Transverse colon (tissue), 4 donors: ENCODE measurements at regions not wholly inside any gene's neighbourhood (a gene's known extent, or its start where the extent isn't known, plus 50 kb on each side); places are given as distances from the start of the nearest gene placed in this dataset.

ENCODE experiments used
- DNase-seq: peaks from one replicate; pipeline ENCODE4 v3.0.0-alpha.2; 2019
- H3K27ac ChIP-seq, 4 donors: fragments of 200-600 bp; sonication (generic); 2 replicates each; pipeline ENCODE4 v1.5.1; 2016 to 2018; ENCODE audit warnings: inconsistent platforms in 4 of 4
- H3K27me3 ChIP-seq: fragments of 200-600 bp; sonication (generic); 2 replicates; pipeline ENCODE4 v1.5.1; 2017; ENCODE audit warnings: inconsistent platforms
- H3K36me3 ChIP-seq, 4 donors: fragments of 200-600 bp; sonication (generic); 2 replicates each; pipeline ENCODE4 v1.5.1; 2017 to 2019; ENCODE audit warnings: inconsistent platforms in 4 of 4
- H3K4me1 ChIP-seq, 4 donors: fragments of 200-600 bp; sonication (generic); 2 replicates each; pipeline ENCODE4 v1.5.1; 2017 to 2020; ENCODE audit warnings: inconsistent platforms in 4 of 4
- H3K4me3 ChIP-seq, 4 donors: fragments of 200-600 bp; sonication (generic); 1 replicate in 1 of 4; 2 replicates in 3 of 4; pipeline versions ENCODE4 v1.5.1 to v1.6.1; 2017 to 2019; ENCODE audit warnings: inconsistent platforms in 4 of 4
- H3K9me3 ChIP-seq, 2 donors: fragments of 200-600 bp; sonication (generic); 2 replicates each; pipeline ENCODE4 v1.5.1; 2017 to 2019; ENCODE audit warnings: inconsistent platforms in 2 of 2
- EP300 ChIP-seq: sonication (generic); formaldehyde crosslinking; IDR thresholded peaks from one replicate; pipeline ENCODE4 v1.6.1; 2017; ENCODE audit warnings: antibody characterized with exemption, low read depth
- POLR2A ChIP-seq: fragments of 450-650 bp; IDR thresholded peaks from one replicate; pipeline ENCODE4 v1.6.1; 2016; ENCODE audit warnings: antibody characterized with exemption, mild to moderate bottlenecking, moderate library complexity
- POLR2AphosphoS5 ChIP-seq, 3 donors: sonication (generic); formaldehyde crosslinking; IDR thresholded peaks; one replicate each; pipeline ENCODE4 v1.6.1; 2016; ENCODE audit warnings: antibody characterized with exemption in 3 of 3
- WGBS, 2 donors: methylation state at CpG; one replicate each; pipeline ENCODE4 v1.1.5; 2018; ENCODE audit warnings: low coverage in 1 of 2; 5-methylcytosine and 5-hydroxymethylcytosine counted together
- in situ Hi-C, 4 donors: fragments of 200-750 bp; cut with MboI; loops; one replicate each; pipeline versions ENCODE4 v1.15.0 to v1.15.1; 2017; ENCODE audit warnings: low sequenced_read_pairs in 3 of 4, low pct_ligation_motif_present in 1 of 4, low pct_unique_long_range_greater_than_20kb in 1 of 4
- intact Hi-C: fragments of 100-400 bp; cut with DNase I; formaldehyde crosslinking; loops from one replicate; pipeline ENCODE4 v1.15.1; 2023; ENCODE audit warnings: low total_unique reads
- TF ChIP-seq, protein P1 (sequence below), 5 experiments: fragments of 200-600 bp in 3 of 5; fragments of 450-650 bp in 2 of 5; sonication (generic) in 3 of 5; IDR thresholded peaks; 1 replicate in 2 of 5; 2 replicates in 3 of 5; pipeline ENCODE4 v1.5.1; 2016 to 2017; ENCODE audit warnings: antibody characterized with exemption in 5 of 5, inconsistent platforms in 3 of 5, mild to moderate bottlenecking in 2 of 5, moderate library complexity in 1 of 5

DNA sequence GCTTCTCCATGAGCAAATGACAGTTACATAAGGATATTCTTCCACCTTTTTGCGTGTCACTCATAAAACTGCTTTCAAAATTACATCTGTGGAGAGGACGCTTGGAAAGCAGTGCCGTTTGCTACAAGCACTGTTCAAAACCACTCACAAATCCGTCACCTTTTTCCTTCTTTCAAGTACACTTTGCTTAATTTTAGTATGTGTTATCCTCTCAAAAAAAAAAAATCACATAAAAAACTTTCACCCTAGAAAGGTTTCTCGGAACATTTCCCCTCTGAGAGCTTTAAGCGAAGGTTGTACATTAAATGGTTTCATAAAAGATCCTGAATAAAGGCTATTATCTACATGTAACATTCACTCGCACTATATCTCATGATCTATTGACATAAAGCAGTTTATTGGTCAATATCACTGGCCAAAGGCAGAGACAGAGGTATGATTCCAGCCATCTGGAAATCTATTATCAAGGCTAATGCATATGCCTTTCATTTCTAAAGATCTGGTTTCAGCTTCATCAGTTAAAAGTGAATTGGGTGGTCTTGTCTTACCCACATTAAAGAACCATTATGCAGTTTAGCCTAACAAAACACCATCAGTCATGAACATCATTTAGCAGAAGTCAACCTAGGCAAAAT is 163.6 kb downstream of the ENC1 start:
- in situ Hi-C loops (no loop called here), intact Hi-C loops (no loop called here)
- 53 to 56% methylated on average over 7 of the region's 7 CpGs for WGBS, 2 donors
- no peak overlapping the region for H3K27ac ChIP-seq
- no peak for DNase-seq
- no peaks in the 10 kb centered on the region for H3K36me3 ChIP-seq
- TF ChIP-seq EP300 (no peak), POLR2AphosphoS5 (IDR thresholded peaks at IDR 0.05) (no peak), POLR2A (no peak)
- TF ChIP-seq, protein P1, sequence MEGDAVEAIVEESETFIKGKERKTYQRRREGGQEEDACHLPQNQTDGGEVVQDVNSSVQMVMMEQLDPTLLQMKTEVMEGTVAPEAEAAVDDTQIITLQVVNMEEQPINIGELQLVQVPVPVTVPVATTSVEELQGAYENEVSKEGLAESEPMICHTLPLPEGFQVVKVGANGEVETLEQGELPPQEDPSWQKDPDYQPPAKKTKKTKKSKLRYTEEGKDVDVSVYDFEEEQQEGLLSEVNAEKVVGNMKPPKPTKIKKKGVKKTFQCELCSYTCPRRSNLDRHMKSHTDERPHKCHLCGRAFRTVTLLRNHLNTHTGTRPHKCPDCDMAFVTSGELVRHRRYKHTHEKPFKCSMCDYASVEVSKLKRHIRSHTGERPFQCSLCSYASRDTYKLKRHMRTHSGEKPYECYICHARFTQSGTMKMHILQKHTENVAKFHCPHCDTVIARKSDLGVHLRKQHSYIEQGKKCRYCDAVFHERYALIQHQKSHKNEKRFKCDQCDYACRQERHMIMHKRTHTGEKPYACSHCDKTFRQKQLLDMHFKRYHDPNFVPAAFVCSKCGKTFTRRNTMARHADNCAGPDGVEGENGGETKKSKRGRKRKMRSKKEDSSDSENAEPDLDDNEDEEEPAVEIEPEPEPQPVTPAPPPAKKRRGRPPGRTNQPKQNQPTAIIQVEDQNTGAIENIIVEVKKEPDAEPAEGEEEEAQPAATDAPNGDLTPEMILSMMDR (IDR thresholded peaks at IDR 0.05) = no peak
- no peaks in the 10 kb centered on the region for H3K27me3 ChIP-seq
- H3K4me1 ChIP-seq = no peaks in the 10 kb centered on the region
- H3K9me3 ChIP-seq = no peaks in the 10 kb centered on the region
- no peak overlapping the region for H3K4me3 ChIP-seq

DNA sequence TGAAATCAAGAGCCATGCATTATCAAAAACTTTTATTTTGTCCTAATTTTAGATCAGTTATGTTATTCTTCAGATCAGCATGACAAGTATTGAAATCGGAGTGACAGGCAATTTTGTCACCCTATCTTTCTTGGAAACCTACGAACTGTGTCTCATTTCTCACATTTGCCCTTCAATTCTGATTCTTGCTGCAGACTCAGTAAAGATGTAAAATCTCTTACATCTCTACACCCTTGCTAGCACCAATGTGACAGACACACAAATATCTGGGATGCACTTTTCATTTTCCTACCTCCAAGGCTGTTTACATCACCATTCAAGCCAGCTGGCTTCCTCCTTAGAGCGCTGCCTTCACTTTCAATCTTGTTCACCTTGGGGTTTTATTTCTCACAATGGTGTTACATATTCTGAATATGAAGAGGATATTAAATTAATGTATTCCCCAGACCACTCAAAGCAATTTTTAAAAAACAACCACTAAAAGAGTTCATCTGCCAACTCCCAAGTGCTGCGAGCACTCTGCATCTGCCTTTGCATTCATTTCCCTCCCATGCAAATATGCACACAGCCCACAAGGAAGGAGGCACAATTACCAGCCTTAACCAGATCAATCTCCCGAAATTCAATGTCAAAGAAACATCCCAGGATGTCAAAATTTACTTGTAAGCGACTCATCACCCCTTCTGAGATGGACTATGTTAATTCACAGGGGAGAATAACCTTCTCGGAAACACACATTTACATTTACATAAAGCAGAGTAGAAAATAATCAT is 164.3 kb downstream of the ENC1 start:
- no peak overlapping the region for H3K4me3 ChIP-seq
- no peak overlapping the region for H3K27ac ChIP-seq
- H3K27me3 ChIP-seq = no peaks in the 10 kb centered on the region
- WGBS, 2 donors = 56 to 69% methylated on average over 7 of the region's 7 CpGs
- H3K36me3 ChIP-seq = no peaks in the 10 kb centered on the region
- DNase-seq = no peak
- no peaks in the 10 kb centered on the region for H3K4me1 ChIP-seq
- no peaks in the 10 kb centered on the region for H3K9me3 ChIP-seq
- intact Hi-C loops (no loop called here), in situ Hi-C loops (no loop called here)
- TF ChIP-seq POLR2AphosphoS5 (IDR thresholded peaks at IDR 0.05) (no peak), EP300 (no peak), POLR2A (no peak)
- TF ChIP-seq, protein P1 (IDR thresholded peaks at IDR 0.05) = no peak

DNA sequence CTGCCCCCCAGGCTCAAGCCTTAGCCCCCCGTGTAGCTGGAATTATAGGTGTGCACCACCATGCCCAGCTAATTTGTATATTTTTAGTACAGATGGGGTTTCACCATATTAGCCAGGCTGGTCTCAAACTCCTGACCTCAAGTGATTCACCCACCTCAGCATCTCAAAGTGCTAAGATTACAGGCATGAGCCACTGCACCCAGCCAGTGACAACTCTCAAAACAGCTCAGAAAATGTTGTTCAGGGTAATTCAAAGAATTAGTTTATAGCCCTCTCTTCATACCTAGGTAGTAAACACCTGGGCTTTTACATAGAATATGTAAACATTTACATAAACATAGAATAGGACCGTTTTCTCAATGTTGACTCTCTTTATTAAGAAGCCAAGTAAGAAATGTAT is 168.7 kb downstream of the ENC1 start:
- Histone ChIP-seq H3K36me3 (no peaks in the 10 kb centered on the region), H3K27ac (no peak overlapping the region), H3K27me3 (no peaks in the 10 kb centered on the region), H3K9me3 (no peaks in the 10 kb centered on the region), H3K4me3 (no peak overlapping the region), H3K4me1 (no peaks in the 10 kb centered on the region)
- TF ChIP-seq EP300 (no peak), POLR2AphosphoS5 (IDR thresholded peaks at IDR 0.05) (no peak), POLR2A (no peak)
- TF ChIP-seq, protein P1 (IDR thresholded peaks at IDR 0.05) = no peak
- in situ Hi-C loops (no loop called here), intact Hi-C loops (no loop called here)
- 53 to 63% methylated on average over 1 to 2 of the region's 2 CpGs for WGBS, 2 donors
- no peak for DNase-seq

DNA sequence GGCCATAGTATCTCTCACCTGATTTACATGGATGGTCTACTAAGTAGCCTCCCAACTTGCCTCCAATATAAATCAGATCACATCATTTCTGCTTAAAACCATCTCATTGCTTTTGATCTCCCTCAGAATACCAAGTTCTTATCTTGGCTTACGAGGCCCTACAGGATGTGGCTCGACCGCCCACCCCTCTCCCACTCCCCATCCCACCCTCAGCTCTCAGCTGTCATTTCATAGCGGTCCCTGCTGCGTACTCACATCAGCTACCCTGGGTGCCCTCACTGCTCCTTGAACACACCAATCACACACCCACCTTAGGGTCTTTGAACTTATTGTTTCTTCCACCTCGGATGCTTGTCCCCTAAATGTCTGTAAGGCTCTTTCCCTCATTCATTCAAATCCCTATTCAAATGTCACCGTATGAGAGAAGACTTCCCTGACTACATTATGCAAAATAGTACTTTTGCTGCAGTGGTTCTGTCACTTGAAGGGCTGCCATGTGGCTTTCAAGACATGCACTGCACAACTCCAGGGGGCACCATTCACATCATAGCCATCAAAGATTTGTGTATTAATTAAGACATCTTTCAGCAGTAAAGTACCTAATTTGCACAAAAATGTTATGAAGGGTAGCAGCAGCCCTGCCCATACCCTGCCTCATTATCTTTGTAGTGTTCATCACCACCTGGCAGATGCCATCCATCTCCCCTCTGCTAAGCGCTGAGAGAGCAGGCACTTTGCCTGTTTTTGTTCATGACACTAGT is 171.1 kb downstream of the ENC1 start:
- no peaks in the 10 kb centered on the region for H3K4me1 ChIP-seq
- intact Hi-C loops (no loop called here), in situ Hi-C loops (no loop called here)
- no peaks in the 10 kb centered on the region for H3K27me3 ChIP-seq
- no peak overlapping the region for H3K27ac ChIP-seq
- 83 to 90% methylated on average over 2 to 8 of the region's 8 CpGs for WGBS, 2 donors
- H3K36me3 ChIP-seq = no peaks in the 10 kb centered on the region
- H3K9me3 ChIP-seq = no peaks in the 10 kb centered on the region
- no peak for DNase-seq
- TF ChIP-seq EP300 (no peak), POLR2A (no peak)
- TF ChIP-seq, protein P1 (IDR thresholded peaks at IDR 0.05) = no peak
- H3K4me3 ChIP-seq = no peak overlapping the region
